Gastrocnemius medialis (tissue), 4 donors: ENCODE measurements at regions not wholly inside any gene's neighbourhood (a gene's known extent, or its start where the extent isn't known, plus 50 kb on each side); places are given as distances from the start of the nearest gene placed in this dataset.

Experiments
- ATAC-seq, 2 donors: fragments of 150-250 bp; one replicate each; pipeline ENCODE4 v1.9.1; 2016
- DNase-seq, 2 donors: peaks; one replicate each; pipeline ENCODE4 v3.0.0-alpha.2; 2019
- H3K27ac ChIP-seq, 4 donors: fragments of 200-600 bp; sonication (generic); 1 replicate in 1 of 4; 2 replicates in 3 of 4; pipeline ENCODE4 v1.5.1; 2016 to 2018; ENCODE audit warnings: mild to moderate bottlenecking in 2 of 4, moderate library complexity in 1 of 4
- H3K27me3 ChIP-seq, 3 donors: fragments of 200-600 bp; sonication (generic) in 2 of 3; 1 replicate in 1 of 3; 2 replicates in 2 of 3; pipeline versions ENCODE4 v1.5.1 to v1.6.0; 2016 to 2019; ENCODE audit warnings: mild to moderate bottlenecking in 1 of 3, moderate library complexity in 1 of 3
- H3K36me3 ChIP-seq, 2 donors: fragments of 200-600 bp; sonication (generic) in 1 of 2; one replicate each; pipeline ENCODE4 v1.5.1; 2017 to 2018
- H3K4me1 ChIP-seq, 2 donors: fragments of 200-600 bp; sonication (generic) in 1 of 2; one replicate each; pipeline ENCODE4 v1.5.1; 2016 to 2017; ENCODE audit warnings: mild to moderate bottlenecking in 2 of 2
- H3K4me3 ChIP-seq, 4 donors: fragments of 200-600 bp; sonication (generic) in 3 of 4; 1 replicate in 1 of 4; 2 replicates in 3 of 4; pipeline ENCODE4 v1.5.1; 2016 to 2019; ENCODE audit warnings: mild to moderate bottlenecking in 2 of 4
- H3K9me3 ChIP-seq, 3 donors: fragments of 200-600 bp; sonication (generic) in 2 of 3; 1 replicate in 1 of 3; 2 replicates in 2 of 3; pipeline ENCODE4 v1.5.1; 2016 to 2019
- CTCF ChIP-seq, 5 experiments: fragments of 450-650 bp in 3 of 5; fragments of 200-600 bp in 2 of 5; sonication (generic) in 2 of 5; IDR thresholded peaks in 4 of 5; conservative IDR thresholded peaks in 1 of 5; 1 replicate in 4 of 5; 2 replicates in 1 of 5; pipeline ENCODE4 v1.5.1; 2016 to 2019; ENCODE audit warnings: antibody characterized with exemption in 5 of 5, mild to moderate bottlenecking in 3 of 5, moderate library complexity in 3 of 5
- POLR2A ChIP-seq, 2 donors: fragments of 450-650 bp; IDR thresholded peaks; one replicate each; pipeline ENCODE4 v1.6.1; 2017; ENCODE audit warnings: antibody characterized with exemption in 2 of 2, mild to moderate bottlenecking in 2 of 2, moderate library complexity in 2 of 2
- in situ Hi-C, 4 donors: fragments of 200-750 bp; cut with MboI; loops; one replicate each; pipeline versions ENCODE4 v1.15.0 to v1.8.0; 2017; ENCODE audit warnings: low sequenced_read_pairs in 4 of 4
- intact Hi-C: fragments of 100-400 bp; cut with DNase I; formaldehyde crosslinking; loops from one replicate; pipeline ENCODE4 v1.15.1; 2023; ENCODE audit warnings: low total_unique reads

GRCh38 chr12:63298386-63298930, 147.5 kb upstream of the AVPR1A start:
- in situ Hi-C loops, result no loop called here
- no peak for TF ChIP-seq CTCF (IDR thresholded peaks at IDR 0.05 in 4 of 5, conservative IDR thresholded peaks at IDR 0.05 in 1 of 5)
- no peak for TF ChIP-seq POLR2A (IDR thresholded peaks at IDR 0.05)
- DNase-seq, result no peak
- Histone ChIP-seq H3K27ac (no peak overlapping the region), H3K27me3 (no peaks in the 10 kb centered on the region), H3K9me3 (no peaks in the 10 kb centered on the region), H3K4me1 (no peaks in the 10 kb centered on the region), H3K36me3 (no peaks in the 10 kb centered on the region), H3K4me3 (no peak overlapping the region)
- ATAC-seq, result no peak
- intact Hi-C loops, result no loop called here

- H3K9me3 ChIP-seq, result no peaks in the 10 kb centered on the region
- intact Hi-C loops (no loop called here), in situ Hi-C loops (no loop called here)
- TF ChIP-seq CTCF (IDR thresholded peaks at IDR 0.05 in 4 of 5, conservative IDR thresholded peaks at IDR 0.05 in 1 of 5) (no peak), POLR2A (IDR thresholded peaks at IDR 0.05) (no peak)
- no peak overlapping the region for H3K27ac ChIP-seq
- H3K36me3 ChIP-seq, result no peaks in the 10 kb centered on the region
- H3K27me3 ChIP-seq, result no peaks in the 10 kb centered on the region
- DNase-seq (no peak), ATAC-seq (no peak)
- no peak overlapping the region for H3K4me3 ChIP-seq
- no peaks in the 10 kb centered on the region for H3K4me1 ChIP-seq
Measured at GRCh38 chr12:63294327-63294632, 143.3 kb upstream of the AVPR1A start.

- TF ChIP-seq CTCF (IDR thresholded peaks at IDR 0.05 in 4 of 5, conservative IDR thresholded peaks at IDR 0.05 in 1 of 5), result no peak
- TF ChIP-seq POLR2A (IDR thresholded peaks at IDR 0.05), result no peak
- Histone ChIP-seq H3K36me3 (no peaks in the 10 kb centered on the region), H3K4me3 (no peak overlapping the region), H3K27ac (no peak overlapping the region), H3K27me3 (no peaks in the 10 kb centered on the region), H3K4me1 (no peaks in the 10 kb centered on the region), H3K9me3 (no peaks in the 10 kb centered on the region)
- intact Hi-C loops (no loop called here), in situ Hi-C loops (no loop called here)
- ATAC-seq (no peak), DNase-seq (no peak)
Measured at GRCh38 chr12:63292471-63293221, 141.6 kb upstream of the AVPR1A start.

GRCh38 chr12:63276537-63277365, 125.8 kb upstream of the AVPR1A start:
- Histone ChIP-seq H3K27ac (no peak overlapping the region), H3K36me3 (no peaks in the 10 kb centered on the region), H3K27me3 (no peaks in the 10 kb centered on the region), H3K4me1 (no peaks in the 10 kb centered on the region), H3K9me3 (no peaks in the 10 kb centered on the region), H3K4me3 (no peak overlapping the region)
- ATAC-seq, result no peak
- in situ Hi-C loops, result no loop called here
- TF ChIP-seq CTCF (IDR thresholded peaks at IDR 0.05 in 4 of 5, conservative IDR thresholded peaks at IDR 0.05 in 1 of 5), result peak in 1 of 5 experiments; percentile 27
- TF ChIP-seq POLR2A (IDR thresholded peaks at IDR 0.05), result no peak
- DNase-seq, result no peak
- intact Hi-C loops, result no loop called here
